GM12878 (cell line): ENCODE measurements at regions not wholly inside any gene's neighbourhood (a gene's known extent, or its start where the extent isn't known, plus 50 kb on each side); places are given as distances from the start of the nearest gene placed in this dataset.
A peak's percentile ranks its signal among the peaks of the same experiment; 100 is the strongest.

Source experiments
- ATAC-seq: fragments of 200-7000 bp; cut with Tn5 transposase; 3 replicates; pipeline ENCODE4 v1.9.1; 2020; ENCODE audit warnings: mild to moderate bottlenecking, moderate library complexity
- BruUV-seq: library from RNA; stranded (reverse); fragments of 400-500 nt; replicated peaks from 2 replicates; lab custom pipeline; 2021; lab: Mats Ljungman, UMichigan
- CTCF ChIA-PET: fragments of 300-600 bp; sonication (Branson Sonifier 250); formaldehyde crosslinking; extraction: SDS; loops from one replicate; lab custom pipeline; 2021; ENCODE audit warnings: inconsistent platforms; lab: Yijun Ruan, JAX
- POLR2A ChIA-PET: fragments of 350-600 bp; formaldehyde crosslinking; extraction: SDS; loops from one replicate; lab custom pipeline; 2021; ENCODE audit warnings: inconsistent platforms; lab: Charles Lee
- RAD21 ChIA-PET: fragments of 300-600 bp; sonication (Branson Sonifier 250); formaldehyde crosslinking; loops from one replicate; lab custom pipeline; 2023; ENCODE audit warnings: antibody characterized with exemption; ENCODE audit not compliant: unreplicated experiment; lab: Charles Lee
- SMC1A ChIA-PET: fragments of 300-600 bp; sonication (Branson Sonifier 250); formaldehyde crosslinking; loops from one replicate; lab custom pipeline; 2023; ENCODE audit not compliant: unreplicated experiment, uncharacterized antibody; lab: Charles Lee
- DNase-seq: peaks from one replicate; pipeline ENCODE4 v3.0.0-alpha.2; 2011; ENCODE audit warnings: low read depth, low spot score
- FAIRE-seq: peaks from 3 replicates; lab custom pipeline; 2011; peaks lifted over from hg19 to GRCh38; lab: Jason Lieb, UNC
- H2AFZ ChIP-seq: 2 replicates; pipeline ENCODE4 v1.6.0; 2011; ENCODE audit warnings: low read depth, low read length, control low read depth; ENCODE audit not compliant: control insufficient read depth
- H3K27ac ChIP-seq: 2 replicates; pipeline ENCODE4 v1.5.1; 2011; ENCODE audit warnings: control low read depth; ENCODE audit not compliant: control insufficient read depth, insufficient read depth
- H3K27me3 ChIP-seq, 2 experiments: replicated peaks in 1 of 2; 2 replicates each; pipeline versions ENCODE4 v1.6.0 to v1.6.1; 2011; ENCODE audit warnings: low read length in 1 of 2; ENCODE audit not compliant: control insufficient read depth in 2 of 2, insufficient read depth in 2 of 2
- H3K36me3 ChIP-seq, 2 experiments: 2 replicates each; pipeline ENCODE4 v1.5.1; 2011; ENCODE audit warnings: low read length in 1 of 2; ENCODE audit not compliant: control insufficient read depth in 2 of 2, insufficient read depth in 2 of 2
- H3K4me1 ChIP-seq: 2 replicates; pipeline ENCODE4 v1.6.1; 2011; ENCODE audit warnings: mild to moderate bottlenecking, low read length, moderate library complexity, mixed read lengths; ENCODE audit not compliant: control insufficient read depth, insufficient read depth
- H3K4me2 ChIP-seq: 2 replicates; pipeline ENCODE4 v1.6.0; 2011; ENCODE audit warnings: control low read depth; ENCODE audit not compliant: control insufficient read depth, insufficient read depth
- H3K4me3 ChIP-seq: fragments of 200-600 bp; sonication (generic); 2 replicates; pipeline ENCODE4 v1.5.1; 2016
- H3K79me2 ChIP-seq: 2 replicates; pipeline ENCODE4 v1.6.0; 2011; ENCODE audit warnings: low read length; ENCODE audit not compliant: control insufficient read depth, insufficient read depth
- H3K9ac ChIP-seq: 2 replicates; pipeline ENCODE4 v1.8.0; 2011; ENCODE audit warnings: low read length, control low read depth, mixed read lengths; ENCODE audit not compliant: control insufficient read depth, insufficient read depth
- H3K9me3 ChIP-seq: replicated peaks from 3 replicates; pipeline ENCODE4 v1.5.1; 2011; ENCODE audit warnings: mild to moderate bottlenecking, low read length; ENCODE audit not compliant: control insufficient read depth, insufficient read depth
- H4K20me1 ChIP-seq: 2 replicates; pipeline ENCODE4 v1.6.0; 2011; ENCODE audit not compliant: control insufficient read depth, insufficient read depth
- ATF7 ChIP-seq: fragments of 450-650 bp; IDR thresholded peaks from 2 replicates; pipeline ENCODE4 v1.6.1; 2016; ENCODE audit warnings: low read depth, mild to moderate bottlenecking
- BCL11A ChIP-seq: IDR thresholded peaks from 2 replicates; pipeline ENCODE4 v1.6.1; 2011; ENCODE audit warnings: low read depth, low read length
- GABPA ChIP-seq: IDR thresholded peaks from 2 replicates; pipeline ENCODE4 v1.6.1; 2014; ENCODE audit warnings: antibody characterized with exemption, low read depth, mild to moderate bottlenecking, inconsistent platforms
- KAT2A ChIP-seq: conservative IDR thresholded peaks from 2 replicates; pipeline ENCODE4 v1.6.1; 2011; ENCODE audit warnings: low read depth, low read length; ENCODE audit not compliant: control insufficient read depth
- MLLT1 ChIP-seq: fragments of 450-650 bp; IDR thresholded peaks from 2 replicates; pipeline ENCODE4 v1.6.1; 2016; ENCODE audit warnings: mild to moderate bottlenecking
- PAX8 ChIP-seq: fragments of 450-650 bp; IDR thresholded peaks from 2 replicates; pipeline ENCODE4 v1.6.1; 2017; ENCODE audit warnings: mild to moderate bottlenecking, moderate library complexity
- PKNOX1 ChIP-seq: fragments of 450-650 bp; IDR thresholded peaks from 2 replicates; pipeline ENCODE4 v1.6.1; 2016; ENCODE audit warnings: mild to moderate bottlenecking
- POLR2A ChIP-seq: IDR thresholded peaks from 2 replicates; pipeline ENCODE4 v1.6.1; 2011; ENCODE audit warnings: low read depth, mild to moderate bottlenecking, low read length
- RAD21 ChIP-seq: IDR thresholded peaks from 2 replicates; pipeline ENCODE4 v1.6.1; 2011; ENCODE audit warnings: mild to moderate bottlenecking, low read depth, low read length, moderate library complexity; ENCODE audit not compliant: insufficient read depth
- SMC3 ChIP-seq: IDR thresholded peaks from 2 replicates; pipeline ENCODE4 v1.6.1; 2011; ENCODE audit warnings: low read length, improper control_type of control experiment, borderline replicate concordance
- SRF ChIP-seq, 2 experiments: IDR thresholded peaks; 2 replicates each; pipeline ENCODE4 v1.6.1; 2011; ENCODE audit warnings: low read depth in 2 of 2, low read length in 2 of 2, mild to moderate bottlenecking in 1 of 2, moderate library complexity in 1 of 2
- STAT3 ChIP-seq: IDR thresholded peaks from 2 replicates; pipeline ENCODE4 v1.6.1; 2011; ENCODE audit warnings: low read depth, low read length, improper control_type of control experiment
- SUZ12 ChIP-seq: fragments of 200-600 bp; sonication (generic); IDR thresholded peaks from one replicate; pipeline ENCODE4 v1.6.1; 2018; ENCODE audit warnings: antibody characterized with exemption, mild to moderate bottlenecking; ENCODE audit not compliant: unreplicated experiment
- TARDBP ChIP-seq: IDR thresholded peaks from 2 replicates; pipeline ENCODE4 v1.6.1; 2016; ENCODE audit warnings: borderline replicate concordance
- USF2 ChIP-seq: IDR thresholded peaks from 2 replicates; pipeline ENCODE4 v1.6.1; 2011; ENCODE audit warnings: low read depth, low read length, improper control_type of control experiment, borderline replicate concordance
- YY1 ChIP-seq: IDR thresholded peaks from 2 replicates; pipeline ENCODE4 v1.6.1; 2011; ENCODE audit warnings: low read depth, mild to moderate bottlenecking, low read length
- ZNF24 ChIP-seq: fragments of 450-650 bp; IDR thresholded peaks from 2 replicates; pipeline ENCODE4 v1.6.1; 2017; ENCODE audit warnings: antibody characterized with exemption, mild to moderate bottlenecking
- WGBS: methylation state at CpG from one replicate; pipeline ENCODE4 v1.1.6; 2016; ENCODE audit warnings: low lambda C conversion rate; ENCODE audit not compliant: insufficient replicate concordance, insufficient coverage; ENCODE audit errors: missing lambda C conversion rate; 5-methylcytosine and 5-hydroxymethylcytosine counted together
- in situ Hi-C: fragments of 300-500 bp; cut with MboI; formaldehyde crosslinking; loops from 9 replicates; pipeline ENCODE4 v1.14.3; 2018; ENCODE audit warnings: mixed read lengths
- intact Hi-C: fragments of 100-400 bp; cut with micrococcal nuclease; formaldehyde crosslinking; loops from one replicate; pipeline ENCODE4 v1.14.2; 2022; ENCODE audit not compliant: unreplicated experiment

GRCh38 chr18:43559507-43559906, 282.2 kb upstream of the SYT4 start:
- ChIA-PET SMC1A (no interaction called here), CTCF (interaction anchor here (0.7 to 4.3 kb wide), 3 partner anchors 10 to 28 kb away, joined by 3 to 22 read pairs (median 3); no protein-coding TSS in a partner anchor), RAD21 (no interaction called here), POLR2A (no interaction called here)
- no peak for FAIRE-seq
- Histone ChIP-seq H3K36me3 (no peaks in the 10 kb centered on the region), H3K4me1 (no peaks in the 10 kb centered on the region), H3K4me3 (no peak overlapping the region), H3K9me3 (no peaks in the 10 kb centered on the region), H3K4me2 (no peak overlapping the region), H3K27ac (no peak overlapping the region), H4K20me1 (no peaks in the 10 kb centered on the region), H3K9ac (no peak overlapping the region), H2AFZ (no peak overlapping the region), H3K27me3 (no peaks in the 10 kb centered on the region), H3K79me2 (no peaks in the 10 kb centered on the region)
- no peak for ATAC-seq
- WGBS, result 3% methylated on average over 3 of the region's 3 CpGs
- intact Hi-C loops (no loop called here), in situ Hi-C loops (loop anchor here (25.0 kb wide), 1 partner anchor 1447 kb away; no protein-coding TSS in a partner anchor)
- TF ChIP-seq ATF7, result no peak
- TF ChIP-seq PAX8, result no peak
- no peak for TF ChIP-seq KAT2A
- TF ChIP-seq ZNF24, result no peak
- no peak for TF ChIP-seq STAT3
- no peak for TF ChIP-seq PKNOX1
- BruUV-seq, result no TSS peak
- no peak for DNase-seq

- no peak for DNase-seq
- FAIRE-seq, result peak; percentile 35
- no peaks in the 10 kb centered on the region for H3K27me3 ChIP-seq
- ChIA-PET POLR2A (no interaction called here), RAD21 (no interaction called here), SMC1A (no interaction called here), CTCF (interaction anchor here (0.9 to 4.3 kb wide), 3 partner anchors 8 to 28 kb away, joined by 3 to 22 read pairs (median 4); no protein-coding TSS in a partner anchor)
- 33% methylated on average over 3 of the region's 3 CpGs for WGBS
- no peaks in the 10 kb centered on the region for H3K79me2 ChIP-seq
- no peaks in the 10 kb centered on the region for H3K4me1 ChIP-seq
- H3K9ac ChIP-seq, result no peak overlapping the region
- H3K4me2 ChIP-seq, result no peak overlapping the region
- H3K9me3 ChIP-seq, result no peaks in the 10 kb centered on the region
- intact Hi-C loops (loop anchor here (10.0 kb wide), 2 partner anchors 969 to 1509 kb away; no protein-coding TSS in a partner anchor), in situ Hi-C loops (loop anchor here (25.0 kb wide), 1 partner anchor 1451 kb away; no protein-coding TSS in a partner anchor)
- ATAC-seq, result peak; percentile 69
- no peak overlapping the region for H2AFZ ChIP-seq
- H4K20me1 ChIP-seq, result no peaks in the 10 kb centered on the region
- H3K36me3 ChIP-seq, result no peaks in the 10 kb centered on the region
- BruUV-seq, result no TSS peak
- H3K4me3 ChIP-seq, result no peak overlapping the region
- H3K27ac ChIP-seq, result no peak overlapping the region
- TF ChIP-seq BCL11A, result no peak
- TF ChIP-seq GABPA, result no peak
- TF ChIP-seq YY1, result 0 out of 2 replicates have a peak, but pooled peaks have one; percentile 32
- peak; percentile 13; the same call in 1 of the 2 replicates for TF ChIP-seq SMC3
- TF ChIP-seq MLLT1, result no peak
- TF ChIP-seq USF2, result no peak
- TF ChIP-seq TARDBP, result no peak
- peak; percentile 57 for TF ChIP-seq RAD21
- TF ChIP-seq SRF (IDR thresholded peaks at IDR 0.05; ENCODE audit: low read depth in 2 of 2, low read length in 2 of 2), result no peak
- no peak for TF ChIP-seq SUZ12
- TF ChIP-seq POLR2A, result no peak
Observed at GRCh38 chr18:43563780-43564179, 286.5 kb upstream of the SYT4 start.
